ENCODE measurements at regions not wholly inside any gene's neighbourhood (a gene's known extent, or its start where the extent isn't known, plus 50 kb on each side); places are given as distances from the start of the nearest gene placed in this dataset.

DNA sequence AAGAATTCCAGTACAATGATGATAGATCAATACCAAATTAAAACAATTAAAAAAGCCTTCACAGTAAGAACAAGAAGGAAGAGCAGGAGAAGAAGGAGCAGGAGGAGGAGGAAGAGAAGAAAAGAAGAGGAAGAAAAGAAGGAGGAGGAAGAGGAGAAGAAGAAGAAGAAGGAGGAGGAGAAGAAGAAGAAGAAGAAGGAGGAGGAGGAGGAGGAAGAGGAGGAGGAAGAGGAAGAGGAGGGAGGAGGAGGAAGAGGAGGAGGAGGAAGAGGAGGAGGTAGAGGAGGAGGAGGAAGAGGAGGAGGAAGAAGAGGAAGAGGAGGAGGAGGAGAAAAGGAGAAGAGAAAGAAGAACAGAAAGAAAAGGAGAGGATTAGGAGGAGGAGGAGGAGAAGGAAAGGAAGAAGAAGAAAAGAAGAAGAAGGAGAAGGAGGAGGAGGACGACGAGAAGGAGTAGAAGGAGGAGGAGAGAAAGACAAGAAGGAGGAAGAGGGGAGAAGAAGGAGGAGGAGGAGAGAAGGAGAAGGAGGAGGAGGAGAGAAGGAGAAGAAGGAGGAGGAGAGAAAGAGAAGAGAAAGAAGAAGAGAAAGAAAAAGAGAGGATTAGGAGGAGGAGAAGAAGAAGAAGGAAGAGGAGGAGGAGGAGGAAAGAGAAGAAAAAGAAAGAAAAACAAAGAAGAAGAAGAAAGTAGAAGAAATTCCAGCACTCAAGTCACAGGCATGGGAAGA lies 68.5 kb upstream of the GRIK3 start:
- TF ChIP-seq CTCF (conservative IDR thresholded peaks at IDR 0.05; ENCODE audit: low read depth in 2 of 2), result no peak
- no peak for TF ChIP-seq EZH2 (IDR thresholded peaks at IDR 0.05; ENCODE audit: low read depth, unreplicated experiment)
- TF ChIP-seq EZH2phosphoT487 (IDR thresholded peaks at IDR 0.05; ENCODE audit: unreplicated experiment), result no peak
- TF ChIP-seq, protein P1, sequence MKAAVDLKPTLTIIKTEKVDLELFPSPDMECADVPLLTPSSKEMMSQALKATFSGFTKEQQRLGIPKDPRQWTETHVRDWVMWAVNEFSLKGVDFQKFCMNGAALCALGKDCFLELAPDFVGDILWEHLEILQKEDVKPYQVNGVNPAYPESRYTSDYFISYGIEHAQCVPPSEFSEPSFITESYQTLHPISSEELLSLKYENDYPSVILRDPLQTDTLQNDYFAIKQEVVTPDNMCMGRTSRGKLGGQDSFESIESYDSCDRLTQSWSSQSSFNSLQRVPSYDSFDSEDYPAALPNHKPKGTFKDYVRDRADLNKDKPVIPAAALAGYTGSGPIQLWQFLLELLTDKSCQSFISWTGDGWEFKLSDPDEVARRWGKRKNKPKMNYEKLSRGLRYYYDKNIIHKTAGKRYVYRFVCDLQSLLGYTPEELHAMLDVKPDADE (IDR thresholded peaks at IDR 0.05), result no peak
- no peak for TF ChIP-seq ZNF331 (CRISPR knock-in tag; IDR thresholded peaks at IDR 0.05; ENCODE audit: low read depth)
- no peak for TF ChIP-seq REST (IDR thresholded peaks at IDR 0.05; ENCODE audit: unreplicated experiment)
- TF ChIP-seq POLR2AphosphoS5 (IDR thresholded peaks at IDR 0.05; ENCODE audit: low read depth), result no peak
- TF ChIP-seq ZNF114 (CRISPR knock-in tag; IDR thresholded peaks at IDR 0.05), result no peak
- no peak for TF ChIP-seq STAT1 (IDR thresholded peaks at IDR 0.05; ENCODE audit: unreplicated experiment)
- no peak for TF ChIP-seq CREB1 (CRISPR knock-in tag; IDR thresholded peaks at IDR 0.05; ENCODE audit: low read depth)
- no peak for TF ChIP-seq JUNB (IDR thresholded peaks at IDR 0.05; ENCODE audit: unreplicated experiment)
- TF ChIP-seq NANOG (IDR thresholded peaks at IDR 0.05; ENCODE audit: borderline replicate concordance), result no peak
- TF ChIP-seq, protein P2, sequence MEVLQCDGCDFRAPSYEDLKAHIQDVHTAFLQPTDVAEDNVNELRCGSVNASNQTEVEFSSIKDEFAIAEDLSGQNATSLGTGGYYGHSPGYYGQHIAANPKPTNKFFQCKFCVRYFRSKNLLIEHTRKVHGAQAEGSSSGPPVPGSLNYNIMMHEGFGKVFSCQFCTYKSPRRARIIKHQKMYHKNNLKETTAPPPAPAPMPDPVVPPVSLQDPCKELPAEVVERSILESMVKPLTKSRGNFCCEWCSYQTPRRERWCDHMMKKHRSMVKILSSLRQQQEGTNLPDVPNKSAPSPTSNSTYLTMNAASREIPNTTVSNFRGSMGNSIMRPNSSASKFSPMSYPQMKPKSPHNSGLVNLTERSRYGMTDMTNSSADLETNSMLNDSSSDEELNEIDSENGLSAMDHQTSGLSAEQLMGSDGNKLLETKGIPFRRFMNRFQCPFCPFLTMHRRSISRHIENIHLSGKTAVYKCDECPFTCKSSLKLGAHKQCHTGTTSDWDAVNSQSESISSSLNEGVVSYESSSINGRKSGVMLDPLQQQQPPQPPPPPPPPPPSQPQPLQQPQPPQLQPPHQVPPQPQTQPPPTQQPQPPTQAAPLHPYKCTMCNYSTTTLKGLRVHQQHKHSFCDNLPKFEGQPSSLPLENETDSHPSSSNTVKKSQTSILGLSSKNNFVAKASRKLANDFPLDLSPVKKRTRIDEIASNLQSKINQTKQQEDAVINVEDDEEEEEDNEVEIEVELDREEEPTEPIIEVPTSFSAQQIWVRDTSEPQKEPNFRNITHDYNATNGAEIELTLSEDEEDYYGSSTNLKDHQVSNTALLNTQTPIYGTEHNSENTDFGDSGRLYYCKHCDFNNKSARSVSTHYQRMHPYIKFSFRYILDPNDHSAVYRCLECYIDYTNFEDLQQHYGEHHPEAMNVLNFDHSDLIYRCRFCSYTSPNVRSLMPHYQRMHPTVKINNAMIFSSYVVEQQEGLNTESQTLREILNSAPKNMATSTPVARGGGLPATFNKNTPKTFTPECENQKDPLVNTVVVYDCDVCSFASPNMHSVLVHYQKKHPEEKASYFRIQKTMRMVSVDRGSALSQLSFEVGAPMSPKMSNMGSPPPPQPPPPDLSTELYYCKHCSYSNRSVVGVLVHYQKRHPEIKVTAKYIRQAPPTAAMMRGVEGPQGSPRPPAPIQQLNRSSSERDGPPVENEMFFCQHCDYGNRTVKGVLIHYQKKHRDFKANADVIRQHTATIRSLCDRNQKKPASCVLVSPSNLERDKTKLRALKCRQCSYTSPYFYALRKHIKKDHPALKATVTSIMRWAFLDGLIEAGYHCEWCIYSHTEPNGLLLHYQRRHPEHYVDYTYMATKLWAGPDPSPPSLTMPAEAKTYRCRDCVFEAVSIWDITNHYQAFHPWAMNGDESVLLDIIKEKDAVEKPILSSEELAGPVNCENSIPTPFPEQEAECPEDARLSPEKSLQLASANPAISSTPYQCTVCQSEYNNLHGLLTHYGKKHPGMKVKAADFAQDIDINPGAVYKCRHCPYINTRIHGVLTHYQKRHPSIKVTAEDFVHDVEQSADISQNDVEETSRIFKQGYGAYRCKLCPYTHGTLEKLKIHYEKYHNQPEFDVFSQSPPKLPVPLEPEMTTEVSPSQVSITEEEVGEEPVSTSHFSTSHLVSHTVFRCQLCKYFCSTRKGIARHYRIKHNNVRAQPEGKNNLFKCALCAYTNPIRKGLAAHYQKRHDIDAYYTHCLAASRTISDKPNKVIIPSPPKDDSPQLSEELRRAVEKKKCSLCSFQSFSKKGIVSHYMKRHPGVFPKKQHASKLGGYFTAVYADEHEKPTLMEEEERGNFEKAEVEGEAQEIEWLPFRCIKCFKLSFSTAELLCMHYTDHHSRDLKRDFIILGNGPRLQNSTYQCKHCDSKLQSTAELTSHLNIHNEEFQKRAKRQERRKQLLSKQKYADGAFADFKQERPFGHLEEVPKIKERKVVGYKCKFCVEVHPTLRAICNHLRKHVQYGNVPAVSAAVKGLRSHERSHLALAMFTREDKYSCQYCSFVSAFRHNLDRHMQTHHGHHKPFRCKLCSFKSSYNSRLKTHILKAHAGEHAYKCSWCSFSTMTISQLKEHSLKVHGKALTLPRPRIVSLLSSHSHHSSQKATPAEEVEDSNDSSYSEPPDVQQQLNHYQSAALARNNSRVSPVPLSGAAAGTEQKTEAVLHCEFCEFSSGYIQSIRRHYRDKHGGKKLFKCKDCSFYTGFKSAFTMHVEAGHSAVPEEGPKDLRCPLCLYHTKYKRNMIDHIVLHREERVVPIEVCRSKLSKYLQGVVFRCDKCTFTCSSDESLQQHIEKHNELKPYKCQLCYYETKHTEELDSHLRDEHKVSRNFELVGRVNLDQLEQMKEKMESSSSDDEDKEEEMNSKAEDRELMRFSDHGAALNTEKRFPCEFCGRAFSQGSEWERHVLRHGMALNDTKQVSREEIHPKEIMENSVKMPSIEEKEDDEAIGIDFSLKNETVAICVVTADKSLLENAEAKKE (CRISPR knock-in tag; IDR thresholded peaks at IDR 0.05), result no peak
